Brain microvascular endothelial cell (primary cell): ENCODE measurements at regions not wholly inside any gene's neighbourhood (a gene's known extent, or its start where the extent isn't known, plus 50 kb on each side); places are given as distances from the start of the nearest gene placed in this dataset.

ENCODE experiments used
- DNase-seq: peaks from one replicate; pipeline ENCODE4 v3.0.0-alpha.2; 2020
- H3K27ac ChIP-seq: fragments of 250-450 bp; sonication (Bioruptor Pico); 2 replicates; pipeline ENCODE4 v1.5.1; 2020; ENCODE audit warnings: mild to moderate bottlenecking, moderate library complexity
- H3K27me3 ChIP-seq: fragments of 250-450 bp; sonication (Bioruptor Pico); replicated peaks from 2 replicates; pipeline ENCODE4 v1.5.1; 2020; ENCODE audit warnings: mild to moderate bottlenecking
- H3K36me3 ChIP-seq: fragments of 250-450 bp; sonication (Bioruptor Pico); replicated peaks from 2 replicates; pipeline ENCODE4 v1.5.1; 2020; ENCODE audit warnings: mild to moderate bottlenecking
- H3K4me3 ChIP-seq: 2 replicates; pipeline ENCODE4 v1.5.1; 2011; ENCODE audit warnings: low read depth, mild to moderate bottlenecking, control low read depth, low read length, moderate library complexity
- CTCF ChIP-seq: IDR thresholded peaks from 2 replicates; pipeline ENCODE4 v1.5.1; 2011; ENCODE audit warnings: low read depth, mild to moderate bottlenecking, moderate library complexity, low read length, control low read depth, inconsistent platforms; ENCODE audit errors: missing control alignments
- in situ Hi-C: cut with HindIII; loops from 2 replicates; pipeline ENCODE4 v1.10.0; 2017; ENCODE audit warnings: low sequenced_read_pairs, low pct_ligation_motif_present

DNA sequence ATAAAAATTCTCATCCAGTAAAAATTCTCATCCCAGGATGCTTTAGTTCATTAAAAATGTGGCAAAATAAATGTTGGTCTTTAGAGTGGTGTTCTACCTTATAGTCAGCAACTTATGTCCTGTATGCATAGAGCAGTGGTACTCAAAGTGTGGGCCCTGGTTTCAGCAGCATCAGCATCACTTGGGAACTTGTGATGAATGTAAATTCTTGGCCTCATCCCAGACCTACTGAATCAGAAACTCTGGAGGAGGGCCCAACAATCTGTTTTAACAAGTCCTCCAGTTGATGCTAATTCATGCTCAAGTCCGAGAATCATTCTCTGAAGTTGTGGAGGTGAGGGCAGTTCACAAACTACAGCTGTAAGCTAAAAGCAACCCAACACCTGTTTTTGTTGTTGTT lies 307.3 kb upstream of the SATB1 start:
- Histone ChIP-seq H3K27me3 (no peaks in the 10 kb centered on the region), H3K36me3 (no peaks in the 10 kb centered on the region), H3K27ac (no peak overlapping the region), H3K4me3 (no peak overlapping the region)
- no peak for DNase-seq
- TF ChIP-seq CTCF = no peak
- in situ Hi-C loops = no loop called here

DNA sequence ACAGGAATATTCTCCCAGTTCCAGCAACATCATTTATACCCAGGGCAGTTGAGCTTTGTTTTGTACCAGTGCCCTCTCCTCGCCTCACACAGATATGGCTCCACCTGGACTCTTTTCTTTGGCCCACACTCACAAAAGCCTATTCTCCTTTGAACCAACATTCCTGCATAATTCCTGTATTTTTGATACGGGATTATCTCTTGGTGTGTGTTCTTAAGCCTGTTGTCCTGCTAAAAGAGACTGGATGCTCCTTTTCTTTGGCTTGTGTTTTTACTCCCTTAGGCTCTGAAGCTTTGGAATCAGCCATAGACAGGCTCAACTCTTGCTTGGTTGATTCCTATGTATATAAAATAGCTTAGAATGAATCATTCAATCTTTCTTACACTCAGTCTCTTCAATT lies 305.4 kb upstream of the SATB1 start:
- no peaks in the 10 kb centered on the region for H3K27me3 ChIP-seq

GRCh38 chr3:18729671-18730070 lies 304.5 kb upstream of the SATB1 start:
- in situ Hi-C loops = no loop called here
- Histone ChIP-seq H3K36me3 (no peaks in the 10 kb centered on the region), H3K27me3 (no peaks in the 10 kb centered on the region), H3K27ac (no peak overlapping the region), H3K4me3 (no peak overlapping the region)
- DNase-seq = no peak
- no peak for TF ChIP-seq CTCF

More for the DNA sequence above, 305.4 kb upstream of the SATB1 start:
- H3K4me3 ChIP-seq = no peak overlapping the region
- DNase-seq = no peak
- no peak overlapping the region for H3K27ac ChIP-seq
- no peak for TF ChIP-seq CTCF
- in situ Hi-C loops = no loop called here
- no peaks in the 10 kb centered on the region for H3K36me3 ChIP-seq

- DNase-seq = no peak
- H3K27me3 ChIP-seq = no peaks in the 10 kb centered on the region
- H3K4me3 ChIP-seq = no peak overlapping the region
- in situ Hi-C loops = no loop called here
- TF ChIP-seq CTCF = no peak
- no peaks in the 10 kb centered on the region for H3K36me3 ChIP-seq
- H3K27ac ChIP-seq = no peak overlapping the region
These were observed 300.7 kb upstream of the SATB1 start for GRCh38 chr3:18725668-18726407.

DNA sequence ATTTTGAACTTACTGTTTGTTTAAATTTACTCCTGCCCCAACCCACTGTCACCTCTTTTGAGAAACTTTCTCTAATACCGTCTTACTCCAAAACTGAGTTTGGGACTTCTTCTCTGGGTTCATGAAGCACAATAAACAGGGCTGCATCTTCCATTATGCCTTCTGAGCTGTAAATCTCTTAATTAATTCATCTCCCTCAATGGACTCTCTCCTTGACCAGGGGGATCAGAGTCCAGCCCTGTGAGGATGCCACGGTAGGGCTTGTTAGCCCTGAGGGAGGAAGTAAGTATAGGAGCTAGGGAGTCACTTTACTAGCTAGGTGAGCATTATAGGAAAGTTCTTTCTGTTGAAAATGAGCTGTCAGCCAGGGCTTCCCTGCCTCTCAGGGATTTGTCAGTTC lies 299.3 kb upstream of the SATB1 start:
- in situ Hi-C loops = no loop called here
- H3K36me3 ChIP-seq = no peaks in the 10 kb centered on the region
- H3K27me3 ChIP-seq = no peaks in the 10 kb centered on the region
- TF ChIP-seq CTCF = no peak
- DNase-seq = no peak
- H3K4me3 ChIP-seq = no peak overlapping the region
- H3K27ac ChIP-seq = no peak overlapping the region
